ENCODE measurements at regions not wholly inside any gene's neighbourhood (a gene's known extent, or its start where the extent isn't known, plus 50 kb on each side); places are given as distances from the start of the nearest gene placed in this dataset.

GRCh38 chr3:87127281-87127680, 99.8 kb upstream of the CHMP2B start:
- no peak for TF ChIP-seq REST (IDR thresholded peaks at IDR 0.05; ENCODE audit: borderline replicate concordance)
- no peak for TF ChIP-seq EP300 (conservative IDR thresholded peaks at IDR 0.05; ENCODE audit: poor library complexity, severe bottlenecking)
- no peak for TF ChIP-seq RAD21 (conservative IDR thresholded peaks at IDR 0.05)
- no peak for TF ChIP-seq SMC3 (conservative IDR thresholded peaks at IDR 0.05; ENCODE audit: poor library complexity)
- no peak for TF ChIP-seq EZH2 (IDR thresholded peaks at IDR 0.05; ENCODE audit: borderline replicate concordance, insufficient read depth, low read length, poor library complexity, severe bottlenecking)
- TF ChIP-seq TAF1 (IDR thresholded peaks at IDR 0.05; ENCODE audit: low read depth), result no peak
- TF ChIP-seq POLR2AphosphoS5 (IDR thresholded peaks at IDR 0.05), result no peak
- TF ChIP-seq MXI1 (conservative IDR thresholded peaks at IDR 0.05; ENCODE audit: poor library complexity, severe bottlenecking), result no peak
- TF ChIP-seq CTCF (IDR thresholded peaks at IDR 0.05; ENCODE audit: poor library complexity, severe bottlenecking), result no peak
- Histone ChIP-seq H3K9ac (ENCODE audit: low read length) (no peak overlapping the region), H3K9me2 (ENCODE audit: insufficient read depth, low read length) (no peaks in the 10 kb centered on the region), H3K36me3 (ENCODE audit: insufficient read depth, low read length) (no peaks in the 10 kb centered on the region), H3K27ac (ENCODE audit: low read length) (no peak overlapping the region), H2AFZ (ENCODE audit: low read depth, low read length) (no peak overlapping the region), H3F3A (ENCODE audit: insufficient read depth, low read length, poor library complexity, severe bottlenecking) (no peaks in the 10 kb centered on the region), H3K27me3 (ENCODE audit: insufficient read depth, low read depth, low read length) (no peaks in the 10 kb centered on the region), H3K79me2 (replicated peaks; ENCODE audit: insufficient read depth, low read length) (no peaks in the 10 kb centered on the region), H3K4me2 (ENCODE audit: low read length) (no peak overlapping the region), H3K9me3 (ENCODE audit: low read length) (no peaks in the 10 kb centered on the region), H4K20me1 (ENCODE audit: insufficient read depth) (no peaks in the 10 kb centered on the region), H3K4me3 (ENCODE audit: low read length) (no peak overlapping the region)

GRCh38 chr3:87126321-87126720, 100.8 kb upstream of the CHMP2B start:
- H3K4me2 ChIP-seq (ENCODE audit: low read length), result no peak overlapping the region

More at GRCh38 chr3:87126321-87126720, 100.8 kb upstream of the CHMP2B start:
- TF ChIP-seq EZH2 (IDR thresholded peaks at IDR 0.05; ENCODE audit: borderline replicate concordance, insufficient read depth, low read length, poor library complexity, severe bottlenecking) (no peak), TAF1 (IDR thresholded peaks at IDR 0.05; ENCODE audit: low read depth) (no peak), CTCF (IDR thresholded peaks at IDR 0.05; ENCODE audit: poor library complexity, severe bottlenecking) (no peak), EP300 (conservative IDR thresholded peaks at IDR 0.05; ENCODE audit: poor library complexity, severe bottlenecking) (no peak), POLR2AphosphoS5 (IDR thresholded peaks at IDR 0.05) (no peak), SMC3 (conservative IDR thresholded peaks at IDR 0.05; ENCODE audit: poor library complexity) (no peak), MXI1 (conservative IDR thresholded peaks at IDR 0.05; ENCODE audit: poor library complexity, severe bottlenecking) (no peak), RAD21 (conservative IDR thresholded peaks at IDR 0.05) (no peak)
- no peak overlapping the region for H2AFZ ChIP-seq (ENCODE audit: low read depth, low read length)
- H3K4me3 ChIP-seq (ENCODE audit: low read length), result no peak overlapping the region
- no peaks in the 10 kb centered on the region for H3K27me3 ChIP-seq (ENCODE audit: insufficient read depth, low read depth, low read length)
- H3K27ac ChIP-seq (ENCODE audit: low read length), result no peak overlapping the region
- no peaks in the 10 kb centered on the region for H3K9me2 ChIP-seq (ENCODE audit: insufficient read depth, low read length)
- H3K9me3 ChIP-seq (ENCODE audit: low read length), result no peaks in the 10 kb centered on the region
- H3K9ac ChIP-seq (ENCODE audit: low read length), result no peak overlapping the region
- H3K36me3 ChIP-seq (ENCODE audit: insufficient read depth, low read length), result no peaks in the 10 kb centered on the region
- no peaks in the 10 kb centered on the region for H3F3A ChIP-seq (ENCODE audit: insufficient read depth, low read length, poor library complexity, severe bottlenecking)
- no peaks in the 10 kb centered on the region for H3K79me2 ChIP-seq (replicated peaks; ENCODE audit: insufficient read depth, low read length)
- no peaks in the 10 kb centered on the region for H4K20me1 ChIP-seq (ENCODE audit: insufficient read depth)

Data from neural cell (in vitro differentiated cells).